ACC112 (cell line): ENCODE measurements at regions not wholly inside any gene's neighbourhood (a gene's known extent, or its start where the extent isn't known, plus 50 kb on each side); places are given as distances from the start of the nearest gene placed in this dataset.

Experiments used
- H2AFZ ChIP-seq: fragments of 200-600 bp; sonication (generic); one replicate; pipeline ENCODE4 v1.6.0; 2017; ENCODE audit warnings: antibody characterized with exemption, low read length; ENCODE audit not compliant: unreplicated experiment
- H3K27ac ChIP-seq: fragments of 200-600 bp; sonication (generic); 2 replicates; pipeline ENCODE4 v1.5.1; 2014; ENCODE audit warnings: low read depth, mild to moderate bottlenecking, antibody characterized with exemption, low read length, moderate library complexity
- H3K27me3 ChIP-seq: fragments of 200-600 bp; sonication (generic); 2 replicates; pipeline ENCODE4 v1.6.1; 2014; ENCODE audit warnings: mild to moderate bottlenecking, antibody characterized with exemption, low read length, moderate library complexity, mixed read lengths; ENCODE audit not compliant: insufficient read depth
- H3K36me3 ChIP-seq: fragments of 200-600 bp; sonication (generic); 2 replicates; pipeline ENCODE4 v1.6.1; 2016; ENCODE audit warnings: mild to moderate bottlenecking, antibody characterized with exemption, low read length, moderate library complexity, mixed read lengths; ENCODE audit not compliant: insufficient read depth
- H3K4me1 ChIP-seq: fragments of 200-600 bp; sonication (generic); one replicate; pipeline ENCODE4 v1.6.1; 2016; ENCODE audit warnings: low read length, mixed read lengths; ENCODE audit not compliant: insufficient read depth, unreplicated experiment, control insufficient read depth
- H3K4me3 ChIP-seq: fragments of 200-600 bp; sonication (generic); 2 replicates; pipeline ENCODE4 v1.5.1; 2014; ENCODE audit warnings: mild to moderate bottlenecking, low read depth, low read length
- H3K79me2 ChIP-seq: fragments of 200-600 bp; sonication (generic); one replicate; pipeline ENCODE4 v1.6.0; 2016; ENCODE audit warnings: low read length; ENCODE audit not compliant: control insufficient read depth, unreplicated experiment, insufficient read depth

DNA sequence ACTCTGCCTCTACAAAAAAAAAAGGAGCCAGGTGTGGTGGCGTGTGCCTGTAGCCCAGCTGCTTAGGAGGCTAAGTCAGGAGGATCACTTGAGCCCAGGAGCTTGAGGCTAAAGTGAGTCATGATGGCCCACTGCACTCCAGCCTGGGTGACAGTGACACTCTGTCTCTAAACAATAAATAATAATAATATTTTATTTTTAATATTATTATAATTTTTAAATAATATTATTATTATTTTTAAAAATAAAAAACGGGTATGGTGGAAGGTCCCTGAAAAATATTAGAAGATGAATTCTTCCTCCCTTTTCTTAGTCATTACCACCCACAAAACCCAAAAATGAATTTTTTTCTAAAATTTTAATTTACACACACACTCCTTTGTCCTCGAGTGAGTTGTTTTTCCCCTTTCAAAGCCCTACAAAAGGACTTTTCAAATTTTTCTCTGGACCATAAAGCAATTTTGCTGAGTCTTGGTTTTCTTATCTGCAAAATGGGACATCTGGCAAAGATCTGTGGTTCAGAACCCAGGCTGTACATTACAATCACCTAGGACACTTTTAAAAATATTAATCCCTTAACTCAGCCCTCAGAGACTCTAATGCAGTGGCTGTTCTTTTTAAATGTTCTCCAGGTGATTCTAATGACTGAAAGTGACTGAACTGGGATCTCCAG is 174.0 kb upstream of the NEBL start:
- H3K36me3 ChIP-seq = no peaks in the 10 kb centered on the region
- no peaks in the 10 kb centered on the region for H3K27me3 ChIP-seq
- H3K79me2 ChIP-seq = no peaks in the 10 kb centered on the region
- H3K4me1 ChIP-seq = no peaks in the 10 kb centered on the region
- no peak overlapping the region for H3K4me3 ChIP-seq
- H3K27ac ChIP-seq = no peak overlapping the region
- H2AFZ ChIP-seq = no peak overlapping the region

DNA sequence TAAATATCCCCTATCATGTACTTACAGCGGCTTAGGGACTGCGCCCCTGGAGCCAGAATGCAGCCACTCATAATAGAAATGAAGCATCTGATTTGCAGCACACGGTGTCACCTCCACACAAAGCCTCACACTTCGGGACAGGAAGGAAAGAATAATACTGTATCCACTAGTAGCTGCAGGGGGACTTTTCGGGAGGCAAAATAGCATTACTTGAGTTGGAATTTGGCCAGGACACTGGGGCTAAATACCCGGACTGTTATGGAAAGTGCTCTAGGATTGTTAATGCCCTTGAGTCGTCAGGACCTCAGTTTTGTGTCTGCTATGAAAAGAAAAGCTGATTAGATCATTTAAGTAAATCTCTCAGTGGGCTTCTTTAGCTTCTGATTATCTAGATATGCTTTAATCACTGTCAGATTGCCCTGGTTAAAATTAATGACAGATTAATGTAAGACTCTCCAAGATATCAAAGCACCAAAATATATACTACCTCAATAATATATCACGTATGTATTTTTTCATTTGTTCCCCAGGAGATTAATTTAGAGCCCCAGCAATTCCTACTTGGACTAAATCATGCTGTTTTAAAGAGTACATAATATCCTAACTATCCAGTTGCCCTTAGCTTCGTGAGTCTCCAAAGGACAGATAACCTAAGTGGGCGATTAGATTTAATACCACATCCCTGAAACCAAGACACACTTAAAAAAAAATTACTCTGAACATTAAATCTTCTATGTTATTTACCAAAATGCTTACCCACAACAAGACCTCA is 173.0 kb upstream of the NEBL start:
- Histone ChIP-seq H2AFZ (no peak overlapping the region), H3K27ac (no peak overlapping the region), H3K27me3 (no peaks in the 10 kb centered on the region), H3K4me1 (no peaks in the 10 kb centered on the region), H3K36me3 (no peaks in the 10 kb centered on the region), H3K4me3 (no peak overlapping the region), H3K79me2 (no peaks in the 10 kb centered on the region)

DNA sequence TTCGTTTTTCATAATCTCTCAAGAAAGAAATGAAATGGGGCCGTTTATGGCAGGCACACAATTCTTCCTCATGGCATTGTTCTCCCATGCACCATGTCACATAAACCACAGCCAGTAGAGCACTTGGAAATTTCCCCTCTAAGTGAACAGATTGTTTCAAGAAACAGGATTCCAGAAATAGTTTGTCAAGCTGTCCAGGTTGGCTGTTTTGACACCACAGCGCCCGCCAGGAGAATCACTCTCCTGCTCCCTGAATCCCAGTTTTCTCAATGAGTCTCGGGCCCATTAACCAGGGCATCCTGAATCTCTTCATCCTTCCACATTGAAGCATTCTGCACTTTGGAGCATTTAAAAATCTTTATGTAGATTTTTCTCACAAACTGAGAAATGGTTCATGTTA is 172.2 kb upstream of the NEBL start:
- no peak overlapping the region for H2AFZ ChIP-seq
- no peak overlapping the region for H3K27ac ChIP-seq
- H3K36me3 ChIP-seq = no peaks in the 10 kb centered on the region
- H3K4me3 ChIP-seq = no peak overlapping the region
- no peaks in the 10 kb centered on the region for H3K4me1 ChIP-seq
- H3K79me2 ChIP-seq = no peaks in the 10 kb centered on the region
- H3K27me3 ChIP-seq = no peaks in the 10 kb centered on the region

DNA sequence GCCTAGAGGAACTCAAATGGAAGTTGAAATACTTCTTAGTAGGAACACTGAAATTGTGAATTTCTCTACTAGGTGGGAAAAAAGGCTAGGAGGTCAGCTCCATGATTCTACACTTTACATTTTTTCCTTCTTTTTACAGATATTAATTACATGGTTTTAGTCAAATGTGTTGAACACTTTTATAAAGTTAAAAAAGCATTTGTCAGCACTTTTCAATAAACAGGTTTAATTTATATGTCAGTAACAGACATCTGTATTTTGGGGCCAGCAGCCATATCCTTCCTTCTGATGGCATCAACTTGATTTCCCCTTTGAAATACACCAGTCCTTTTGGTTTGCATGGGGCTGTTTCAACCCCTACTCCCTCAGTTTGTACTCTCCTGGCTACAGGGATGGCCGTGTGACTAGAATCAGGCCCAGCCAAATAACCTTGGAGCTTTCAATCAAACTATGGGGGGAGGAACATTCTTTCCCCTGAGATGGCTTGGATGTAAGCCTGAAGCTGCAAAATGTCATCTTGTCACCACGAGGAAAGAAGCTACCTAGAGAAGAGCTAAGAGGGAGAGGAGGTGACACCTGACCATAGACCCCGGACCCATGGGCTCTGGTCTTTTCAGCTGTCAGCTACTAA is 171.0 kb upstream of the NEBL start:
- Histone ChIP-seq H3K79me2 (no peaks in the 10 kb centered on the region), H2AFZ (no peak overlapping the region), H3K4me1 (no peaks in the 10 kb centered on the region), H3K27ac (no peak overlapping the region), H3K4me3 (no peak overlapping the region), H3K36me3 (no peaks in the 10 kb centered on the region), H3K27me3 (no peaks in the 10 kb centered on the region)

DNA sequence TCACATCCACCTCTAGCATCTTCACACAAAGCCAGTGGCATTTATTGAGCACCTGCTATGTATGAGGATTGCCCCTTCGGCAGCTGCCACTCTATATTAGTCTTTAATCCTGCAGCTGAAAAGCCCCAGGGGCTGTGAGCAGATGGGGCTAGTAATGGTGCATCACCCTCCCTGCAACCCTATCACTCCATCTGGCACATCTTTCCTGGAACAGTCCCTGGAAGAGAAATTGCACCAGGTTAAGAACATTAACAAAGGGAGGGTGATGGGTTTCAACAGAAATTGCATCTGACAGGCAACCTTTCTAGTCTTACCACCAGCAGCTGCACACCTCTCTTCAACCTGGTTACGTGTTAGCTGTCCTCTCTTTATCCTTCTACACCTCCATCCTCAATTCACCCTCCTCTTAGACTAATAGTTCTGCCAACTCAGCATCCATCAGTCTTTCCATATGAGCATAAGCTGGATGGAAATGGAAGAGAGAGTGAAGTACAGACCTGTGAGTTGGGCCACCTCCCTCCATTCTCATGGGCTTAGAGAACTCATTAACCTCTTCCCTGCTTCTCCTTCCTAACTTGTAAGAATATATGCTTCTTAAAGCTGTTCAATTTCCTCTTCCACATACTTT is 168.6 kb upstream of the NEBL start:
- H3K4me3 ChIP-seq = no peak overlapping the region
- no peaks in the 10 kb centered on the region for H3K79me2 ChIP-seq

DNA sequence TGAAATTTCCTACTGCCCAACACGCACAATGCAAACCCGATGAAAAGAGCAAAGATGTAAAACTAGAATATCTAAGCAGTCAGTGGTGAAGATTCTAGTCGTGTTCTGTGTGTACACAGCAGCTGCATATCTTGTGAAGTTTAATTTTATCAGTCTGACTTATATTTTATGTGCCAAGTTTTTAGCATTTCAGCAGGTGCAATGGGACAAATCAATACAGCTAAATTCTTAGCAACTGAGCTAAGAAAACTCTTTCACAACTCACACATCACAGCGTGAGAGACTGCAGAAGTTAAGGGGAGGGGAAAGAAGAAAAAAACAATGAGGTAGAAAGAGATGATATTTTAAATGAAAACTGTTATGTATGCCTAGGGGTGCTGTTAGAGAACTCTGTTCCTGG is 164.9 kb upstream of the NEBL start:
- Histone ChIP-seq H3K36me3 (no peaks in the 10 kb centered on the region), H3K27me3 (no peaks in the 10 kb centered on the region), H3K4me3 (no peak overlapping the region), H2AFZ (no peak overlapping the region), H3K27ac (no peak overlapping the region), H3K4me1 (no peaks in the 10 kb centered on the region), H3K79me2 (no peaks in the 10 kb centered on the region)

More for the DNA sequence above, 168.6 kb upstream of the NEBL start:
- Histone ChIP-seq H3K4me1 (no peaks in the 10 kb centered on the region), H3K36me3 (no peaks in the 10 kb centered on the region), H3K27ac (no peak overlapping the region), H2AFZ (no peak overlapping the region), H3K27me3 (no peaks in the 10 kb centered on the region)

DNA sequence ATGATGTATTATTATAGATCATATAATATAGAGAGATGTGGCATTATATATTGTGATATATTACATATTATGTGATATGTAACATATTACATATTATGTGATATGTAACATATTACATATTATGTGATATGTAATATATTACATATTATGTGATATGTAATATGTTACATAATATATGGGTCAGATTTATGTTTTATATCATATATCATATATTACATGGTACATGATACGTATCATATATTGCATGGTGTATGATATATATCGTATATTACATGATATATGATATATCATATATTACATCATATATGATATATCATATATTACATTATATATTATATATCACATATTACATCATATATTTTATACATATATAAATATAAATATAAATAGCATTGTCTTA is 164.1 kb upstream of the NEBL start:
- Histone ChIP-seq H3K36me3 (no peaks in the 10 kb centered on the region), H3K4me1 (no peaks in the 10 kb centered on the region), H2AFZ (no peak overlapping the region), H3K27me3 (no peaks in the 10 kb centered on the region), H3K27ac (no peak overlapping the region), H3K79me2 (no peaks in the 10 kb centered on the region), H3K4me3 (no peak overlapping the region)

DNA sequence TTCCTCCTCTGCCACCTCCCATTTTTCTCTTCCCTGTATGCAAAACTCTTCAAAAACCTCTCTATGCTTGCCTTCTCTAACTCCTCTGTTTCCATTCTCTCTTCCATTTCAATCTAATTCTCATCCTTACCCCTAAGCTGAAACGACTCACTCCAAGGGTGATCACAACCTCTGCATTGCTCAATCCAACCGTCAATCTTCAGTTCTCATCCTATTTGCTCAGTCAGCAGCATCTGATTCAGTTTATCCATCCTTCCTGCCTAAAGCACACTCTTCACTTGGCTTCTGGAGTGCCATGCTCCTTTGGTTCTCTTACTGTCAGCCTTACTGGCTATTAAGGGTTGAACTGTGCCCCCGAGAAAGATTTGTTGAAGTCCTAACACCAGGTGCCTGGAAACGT is 163.5 kb upstream of the NEBL start:
- H3K4me1 ChIP-seq = no peaks in the 10 kb centered on the region

DNA sequence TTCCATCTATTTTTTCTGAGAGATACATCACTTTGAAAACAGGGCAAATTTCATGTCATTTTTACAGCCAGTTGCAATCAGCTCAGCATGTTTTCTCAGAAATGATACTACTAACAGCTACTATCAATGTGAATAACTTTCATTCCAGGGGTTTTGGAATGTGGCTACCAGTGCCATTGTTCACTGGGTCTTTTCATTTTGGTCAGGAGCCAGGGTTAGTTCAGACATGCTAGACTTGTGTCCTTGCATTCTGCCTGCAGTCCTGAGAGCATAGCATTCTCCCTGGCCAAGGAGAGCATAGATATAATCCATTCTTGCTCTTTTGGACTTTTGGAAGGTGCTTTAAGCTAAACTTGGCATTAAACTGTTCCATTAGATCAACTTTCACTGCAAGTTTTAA is 160.9 kb upstream of the NEBL start:
- H3K4me3 ChIP-seq = no peak overlapping the region
- H3K36me3 ChIP-seq = no peaks in the 10 kb centered on the region
- H2AFZ ChIP-seq = no peak overlapping the region
- H3K4me1 ChIP-seq = no peaks in the 10 kb centered on the region
- no peaks in the 10 kb centered on the region for H3K79me2 ChIP-seq
- H3K27me3 ChIP-seq = no peaks in the 10 kb centered on the region
- H3K27ac ChIP-seq = no peak overlapping the region

More for the DNA sequence above, 163.5 kb upstream of the NEBL start:
- no peaks in the 10 kb centered on the region for H3K27me3 ChIP-seq
- no peak overlapping the region for H2AFZ ChIP-seq
- no peak overlapping the region for H3K27ac ChIP-seq
- H3K4me3 ChIP-seq = no peak overlapping the region
- no peaks in the 10 kb centered on the region for H3K36me3 ChIP-seq
- no peaks in the 10 kb centered on the region for H3K79me2 ChIP-seq

DNA sequence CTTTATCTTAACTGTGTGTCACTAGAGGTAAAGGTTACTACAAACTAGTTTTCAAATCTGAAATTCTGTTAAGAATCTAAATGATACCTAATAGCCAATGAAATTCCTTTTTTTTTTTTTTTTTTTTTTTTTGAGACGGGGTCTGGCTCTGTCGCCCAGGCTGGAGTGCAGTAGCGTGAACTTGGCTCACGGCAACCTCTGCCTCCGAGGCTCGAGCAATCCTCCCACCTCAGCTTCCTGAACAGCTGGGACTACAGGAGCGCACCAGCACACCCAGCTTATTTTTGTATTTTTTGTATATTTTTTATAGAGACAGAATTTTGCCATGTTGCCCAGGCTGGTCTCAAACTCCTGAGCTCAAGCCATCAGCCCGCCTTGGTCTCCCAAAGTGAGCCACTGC is 160.3 kb upstream of the NEBL start:
- no peak overlapping the region for H3K4me3 ChIP-seq
- no peak overlapping the region for H3K27ac ChIP-seq

More for the DNA sequence above, 160.3 kb upstream of the NEBL start:
- Histone ChIP-seq H3K27me3 (no peaks in the 10 kb centered on the region), H2AFZ (no peak overlapping the region), H3K4me1 (no peaks in the 10 kb centered on the region), H3K79me2 (no peaks in the 10 kb centered on the region), H3K36me3 (no peaks in the 10 kb centered on the region)
